OCI-M2 (cell line): ENCODE measurements at regions not wholly inside any gene's neighbourhood (a gene's known extent, or its start where the extent isn't known, plus 50 kb on each side); places are given as distances from the start of the nearest gene placed in this dataset.

ENCODE experiments used
- DNase-seq: peaks from one replicate; lab custom pipeline; 2025; ENCODE audit not compliant: unreplicated experiment; lab: John Stamatoyannopoulos, UW

- DNase-seq = no peak
These were observed 172.6 kb upstream of the RAI14 start for GRCh38 chr5:34483442-34484033.

GRCh38 chr5:34484216-34484920 is 171.8 kb upstream of the RAI14 start:
- DNase-seq = no peak

- no peak for DNase-seq
These were observed 170.4 kb upstream of the RAI14 start for GRCh38 chr5:34485768-34486030.

- peak; percentile 52 for DNase-seq
These were observed 169.8 kb upstream of the RAI14 start for GRCh38 chr5:34486160-34486848.

GRCh38 chr5:34486849-34487158 is 169.3 kb upstream of the RAI14 start:
- no peak for DNase-seq

GRCh38 chr5:34487159-34487879 is 168.8 kb upstream of the RAI14 start:
- no peak for DNase-seq

- DNase-seq = no peak
These were observed 168.2 kb upstream of the RAI14 start for GRCh38 chr5:34487956-34488355.

GRCh38 chr5:34488984-34489383 is 167.1 kb upstream of the RAI14 start:
- DNase-seq = no peak

- no peak for DNase-seq
These were observed 165.4 kb upstream of the RAI14 start for GRCh38 chr5:34490506-34491250.

- no peak for DNase-seq
These were observed 164.9 kb upstream of the RAI14 start for GRCh38 chr5:34491251-34491620.

GRCh38 chr5:34494111-34494755 is 161.9 kb upstream of the RAI14 start:
- DNase-seq = no peak

- DNase-seq = no peak
These were observed 160.9 kb upstream of the RAI14 start for GRCh38 chr5:34495178-34495577.

- DNase-seq = no peak
These were observed 159.9 kb upstream of the RAI14 start for GRCh38 chr5:34496260-34496691.

GRCh38 chr5:34496701-34497469 is 159.2 kb upstream of the RAI14 start:
- DNase-seq = no peak

GRCh38 chr5:34497470-34497808 is 158.7 kb upstream of the RAI14 start:
- no peak for DNase-seq

GRCh38 chr5:34498572-34498971 is 157.6 kb upstream of the RAI14 start:
- DNase-seq = no peak

- DNase-seq = no peak
These were observed 157.0 kb upstream of the RAI14 start for GRCh38 chr5:34499001-34499734.

- no peak for DNase-seq
These were observed 155.8 kb upstream of the RAI14 start for GRCh38 chr5:34500236-34500847.

- DNase-seq = no peak
These were observed 155.1 kb upstream of the RAI14 start for GRCh38 chr5:34501016-34501415.
